ENCODE measurements at regions not wholly inside any gene's neighbourhood (a gene's known extent, or its start where the extent isn't known, plus 50 kb on each side); places are given as distances from the start of the nearest gene placed in this dataset.

GRCh38 chr9:1718836-1719235, 296.3 kb upstream of the SMARCA2 start:
- Histone ChIP-seq H3K36me3 (ENCODE audit: control insufficient read depth, insufficient read depth, low read length) (no peaks in the 10 kb centered on the region), H3K4me3 (ENCODE audit: low read depth, low read length) (no peak overlapping the region), H3K9me3 (ENCODE audit: control insufficient read depth, insufficient read depth, low read length) (no peaks in the 10 kb centered on the region), H3K27me3 (ENCODE audit: control insufficient read depth, insufficient read depth, low read length) (no peaks in the 10 kb centered on the region), H3K4me1 (ENCODE audit: control insufficient read depth, insufficient read depth, low read length) (no peaks in the 10 kb centered on the region), H3K9ac (ENCODE audit: low read depth, low read length) (no peak overlapping the region)

GRCh38 chr9:1721196-1721595, 294.0 kb upstream of the SMARCA2 start:
- H3K9ac ChIP-seq (ENCODE audit: low read depth, low read length) = no peak overlapping the region
- H3K4me3 ChIP-seq (ENCODE audit: low read depth, low read length) = no peak overlapping the region
- H3K4me1 ChIP-seq (ENCODE audit: control insufficient read depth, insufficient read depth, low read length) = peaks cover 5% of the 10 kb centered on the region
- no peaks in the 10 kb centered on the region for H3K9me3 ChIP-seq (ENCODE audit: control insufficient read depth, insufficient read depth, low read length)
- no peaks in the 10 kb centered on the region for H3K27me3 ChIP-seq (ENCODE audit: control insufficient read depth, insufficient read depth, low read length)
- H3K36me3 ChIP-seq (ENCODE audit: control insufficient read depth, insufficient read depth, low read length) = no peaks in the 10 kb centered on the region

- H3K36me3 ChIP-seq (ENCODE audit: control insufficient read depth, insufficient read depth, low read length) = no peaks in the 10 kb centered on the region
Measured at GRCh38 chr9:1722404-1722803, 292.7 kb upstream of the SMARCA2 start.

GRCh38 chr9:1723522-1724015, 291.6 kb upstream of the SMARCA2 start:
- H3K9ac ChIP-seq (ENCODE audit: low read depth, low read length) = no peak overlapping the region
- H3K4me3 ChIP-seq (ENCODE audit: low read depth, low read length) = no peak overlapping the region
- H3K27me3 ChIP-seq (ENCODE audit: control insufficient read depth, insufficient read depth, low read length) = no peaks in the 10 kb centered on the region
- no peaks in the 10 kb centered on the region for H3K36me3 ChIP-seq (ENCODE audit: control insufficient read depth, insufficient read depth, low read length)
- H3K9me3 ChIP-seq (ENCODE audit: control insufficient read depth, insufficient read depth, low read length) = no peaks in the 10 kb centered on the region
- H3K4me1 ChIP-seq (ENCODE audit: control insufficient read depth, insufficient read depth, low read length) = peaks cover 5% of the 10 kb centered on the region

More at GRCh38 chr9:1722404-1722803, 292.7 kb upstream of the SMARCA2 start:
- H3K9me3 ChIP-seq (ENCODE audit: control insufficient read depth, insufficient read depth, low read length) = no peaks in the 10 kb centered on the region
- H3K27me3 ChIP-seq (ENCODE audit: control insufficient read depth, insufficient read depth, low read length) = no peaks in the 10 kb centered on the region
- H3K9ac ChIP-seq (ENCODE audit: low read depth, low read length) = no peak overlapping the region
- H3K4me1 ChIP-seq (ENCODE audit: control insufficient read depth, insufficient read depth, low read length) = peaks cover 5% of the 10 kb centered on the region
- no peak overlapping the region for H3K4me3 ChIP-seq (ENCODE audit: low read depth, low read length)

- H3K9me3 ChIP-seq (ENCODE audit: control insufficient read depth, insufficient read depth, low read length) = no peaks in the 10 kb centered on the region
- peaks cover 5% of the 10 kb centered on the region for H3K4me1 ChIP-seq (ENCODE audit: control insufficient read depth, insufficient read depth, low read length)
- H3K27me3 ChIP-seq (ENCODE audit: control insufficient read depth, insufficient read depth, low read length) = no peaks in the 10 kb centered on the region
- H3K36me3 ChIP-seq (ENCODE audit: control insufficient read depth, insufficient read depth, low read length) = no peaks in the 10 kb centered on the region
- no peak overlapping the region for H3K4me3 ChIP-seq (ENCODE audit: low read depth, low read length)
- H3K9ac ChIP-seq (ENCODE audit: low read depth, low read length) = no peak overlapping the region
Measured at GRCh38 chr9:1726993-1727759, 288.0 kb upstream of the SMARCA2 start.

- Histone ChIP-seq H3K4me1 (ENCODE audit: control insufficient read depth, insufficient read depth, low read length) (peaks cover 5% of the 10 kb centered on the region), H3K36me3 (ENCODE audit: control insufficient read depth, insufficient read depth, low read length) (no peaks in the 10 kb centered on the region), H3K27me3 (ENCODE audit: control insufficient read depth, insufficient read depth, low read length) (no peaks in the 10 kb centered on the region), H3K9me3 (ENCODE audit: control insufficient read depth, insufficient read depth, low read length) (no peaks in the 10 kb centered on the region), H3K4me3 (ENCODE audit: low read depth, low read length) (no peak overlapping the region), H3K9ac (ENCODE audit: low read depth, low read length) (no peak overlapping the region)
Measured at GRCh38 chr9:1729631-1730030, 285.5 kb upstream of the SMARCA2 start.

GRCh38 chr9:1732670-1733069, 282.5 kb upstream of the SMARCA2 start:
- Histone ChIP-seq H3K27me3 (ENCODE audit: control insufficient read depth, insufficient read depth, low read length) (peaks cover 4% of the 10 kb centered on the region), H3K9me3 (ENCODE audit: control insufficient read depth, insufficient read depth, low read length) (no peaks in the 10 kb centered on the region), H3K4me1 (ENCODE audit: control insufficient read depth, insufficient read depth, low read length) (no peaks in the 10 kb centered on the region), H3K36me3 (ENCODE audit: control insufficient read depth, insufficient read depth, low read length) (no peaks in the 10 kb centered on the region), H3K9ac (ENCODE audit: low read depth, low read length) (no peak overlapping the region), H3K4me3 (ENCODE audit: low read depth, low read length) (no peak overlapping the region)

GRCh38 chr9:1738511-1739100, 276.5 kb upstream of the SMARCA2 start:
- Histone ChIP-seq H3K27me3 (ENCODE audit: control insufficient read depth, insufficient read depth, low read length) (peaks cover 5% of the 10 kb centered on the region), H3K9ac (ENCODE audit: low read depth, low read length) (no peak overlapping the region), H3K4me3 (ENCODE audit: low read depth, low read length) (no peak overlapping the region), H3K9me3 (ENCODE audit: control insufficient read depth, insufficient read depth, low read length) (no peaks in the 10 kb centered on the region), H3K36me3 (ENCODE audit: control insufficient read depth, insufficient read depth, low read length) (no peaks in the 10 kb centered on the region), H3K4me1 (ENCODE audit: control insufficient read depth, insufficient read depth, low read length) (no peaks in the 10 kb centered on the region)

- H3K9me3 ChIP-seq (ENCODE audit: control insufficient read depth, insufficient read depth, low read length) = no peaks in the 10 kb centered on the region
- no peaks in the 10 kb centered on the region for H3K27me3 ChIP-seq (ENCODE audit: control insufficient read depth, insufficient read depth, low read length)
- H3K4me3 ChIP-seq (ENCODE audit: low read depth, low read length) = no peak overlapping the region
- no peaks in the 10 kb centered on the region for H3K4me1 ChIP-seq (ENCODE audit: control insufficient read depth, insufficient read depth, low read length)
- no peak overlapping the region for H3K9ac ChIP-seq (ENCODE audit: low read depth, low read length)
- H3K36me3 ChIP-seq (ENCODE audit: control insufficient read depth, insufficient read depth, low read length) = no peaks in the 10 kb centered on the region
Measured at GRCh38 chr9:1743121-1743960, 271.8 kb upstream of the SMARCA2 start.

- no peak overlapping the region for H3K4me3 ChIP-seq (ENCODE audit: low read depth, low read length)
- no peaks in the 10 kb centered on the region for H3K4me1 ChIP-seq (ENCODE audit: control insufficient read depth, insufficient read depth, low read length)
- no peaks in the 10 kb centered on the region for H3K9me3 ChIP-seq (ENCODE audit: control insufficient read depth, insufficient read depth, low read length)
- no peaks in the 10 kb centered on the region for H3K36me3 ChIP-seq (ENCODE audit: control insufficient read depth, insufficient read depth, low read length)
- no peak overlapping the region for H3K9ac ChIP-seq (ENCODE audit: low read depth, low read length)
- no peaks in the 10 kb centered on the region for H3K27me3 ChIP-seq (ENCODE audit: control insufficient read depth, insufficient read depth, low read length)
Measured at GRCh38 chr9:1745980-1746379, 269.2 kb upstream of the SMARCA2 start.

GRCh38 chr9:1747417-1747967, 267.7 kb upstream of the SMARCA2 start:
- no peaks in the 10 kb centered on the region for H3K4me1 ChIP-seq (ENCODE audit: control insufficient read depth, insufficient read depth, low read length)
- no peaks in the 10 kb centered on the region for H3K36me3 ChIP-seq (ENCODE audit: control insufficient read depth, insufficient read depth, low read length)
- no peak overlapping the region for H3K9ac ChIP-seq (ENCODE audit: low read depth, low read length)
- H3K4me3 ChIP-seq (ENCODE audit: low read depth, low read length) = no peak overlapping the region
- H3K9me3 ChIP-seq (ENCODE audit: control insufficient read depth, insufficient read depth, low read length) = no peaks in the 10 kb centered on the region
- no peaks in the 10 kb centered on the region for H3K27me3 ChIP-seq (ENCODE audit: control insufficient read depth, insufficient read depth, low read length)
